GM21737 (cell line): ENCODE measurements at regions not wholly inside any gene's neighbourhood (a gene's known extent, or its start where the extent isn't known, plus 50 kb on each side); places are given as distances from the start of the nearest gene placed in this dataset.

Experiments
- ATAC-seq: cut with Tn5 transposase; IDR thresholded peaks from one replicate; pipeline ENCODE4 v1.9.1; 2021; ENCODE audit warnings: mild to moderate bottlenecking, moderate library complexity; ENCODE audit not compliant: unreplicated experiment

GRCh38 chr1:29441916-29442668 is 205.8 kb downstream of the PTPRU start:
- ATAC-seq: no peak

- ATAC-seq: no peak
Measured at GRCh38 chr1:29439615-29440014, 203.3 kb downstream of the PTPRU start.

- no peak for ATAC-seq
Measured at GRCh38 chr1:29438991-29439390, 202.7 kb downstream of the PTPRU start.

- no peak for ATAC-seq
Measured at GRCh38 chr1:29437946-29438345, 201.6 kb downstream of the PTPRU start.

- ATAC-seq: no peak
Measured at GRCh38 chr1:29436181-29436785, 200.0 kb downstream of the PTPRU start.

GRCh38 chr1:29433830-29434229 is 197.5 kb downstream of the PTPRU start:
- no peak for ATAC-seq

- no peak for ATAC-seq
Measured at GRCh38 chr1:29431138-29431537, 194.8 kb downstream of the PTPRU start.

GRCh38 chr1:29429656-29430055 is 193.3 kb downstream of the PTPRU start:
- no peak for ATAC-seq

GRCh38 chr1:29428997-29429396 is 192.7 kb downstream of the PTPRU start:
- no peak for ATAC-seq

- ATAC-seq: no peak
Measured at GRCh38 chr1:29428280-29428615, 191.9 kb downstream of the PTPRU start.

GRCh38 chr1:29427614-29428279 is 191.4 kb downstream of the PTPRU start:
- ATAC-seq: no peak

- no peak for ATAC-seq
Measured at GRCh38 chr1:29426701-29427279, 190.5 kb downstream of the PTPRU start.

GRCh38 chr1:29425631-29426030 is 189.3 kb downstream of the PTPRU start:
- ATAC-seq: no peak

- no peak for ATAC-seq
Measured at GRCh38 chr1:29424266-29424665, 187.9 kb downstream of the PTPRU start.

GRCh38 chr1:29420202-29420601 is 183.9 kb downstream of the PTPRU start:
- no peak for ATAC-seq

GRCh38 chr1:29417971-29418370 is 181.6 kb downstream of the PTPRU start:
- no peak for ATAC-seq

- no peak for ATAC-seq
Measured at GRCh38 chr1:29417147-29417858, 181.0 kb downstream of the PTPRU start.

GRCh38 chr1:29416267-29417146 is 180.2 kb downstream of the PTPRU start:
- no peak for ATAC-seq

GRCh38 chr1:29415861-29416260 is 179.5 kb downstream of the PTPRU start:
- no peak for ATAC-seq

GRCh38 chr1:29415156-29415830 is 179.0 kb downstream of the PTPRU start:
- ATAC-seq: no peak
